ENCODE measurements at regions not wholly inside any gene's neighbourhood (a gene's known extent, or its start where the extent isn't known, plus 50 kb on each side); places are given as distances from the start of the nearest gene placed in this dataset.

GRCh38 chrX:113384628-113385027, 544.0 kb upstream of the AMOT start:
- TF ChIP-seq CTCF (IDR thresholded peaks at IDR 0.05) (no peak), POLR2A (IDR thresholded peaks at IDR 0.05) (no peak)
